CD14-positive monocyte (primary cell): ENCODE measurements at regions not wholly inside any gene's neighbourhood (a gene's known extent, or its start where the extent isn't known, plus 50 kb on each side); places are given as distances from the start of the nearest gene placed in this dataset.

ENCODE experiments used
- DNase-seq, 3 donors: peaks; one replicate each; pipeline ENCODE4 v3.0.0-alpha.2; 2011 to 2022
- H2AFZ ChIP-seq: 2 replicates; pipeline ENCODE4 v1.6.0; 2012; ENCODE audit warnings: mild to moderate bottlenecking, low read depth, low read length, inconsistent platforms; ENCODE audit not compliant: insufficient read depth, poor library complexity, severe bottlenecking
- H3K27ac ChIP-seq, 2 donors: 1 replicate in 1 of 2; 2 replicates in 1 of 2; pipeline ENCODE4 v1.5.1; 2012 to 2013; ENCODE audit warnings: low read length in 2 of 2, control low read depth in 1 of 2, inconsistent platforms in 1 of 2, low read depth in 1 of 2, mild to moderate bottlenecking in 1 of 2
- H3K27me3 ChIP-seq, 2 donors: one replicate each; pipeline versions ENCODE4 v1.6.0 to v1.6.1; 2011 to 2013; ENCODE audit warnings: low read length in 2 of 2; ENCODE audit not compliant: control insufficient read depth in 2 of 2, insufficient read depth in 2 of 2
- H3K36me3 ChIP-seq, 2 donors: replicated peaks in 1 of 2; 1 replicate in 1 of 2; 2 replicates in 1 of 2; pipeline versions ENCODE4 v1.5.1 to v1.6.1; 2012 to 2013; ENCODE audit warnings: low read length in 2 of 2, control low read depth in 1 of 2, inconsistent platforms in 1 of 2, mild to moderate bottlenecking in 1 of 2; ENCODE audit not compliant: insufficient read depth in 2 of 2, control insufficient read depth in 1 of 2
- H3K4me1 ChIP-seq, 2 donors: 1 replicate in 1 of 2; 2 replicates in 1 of 2; pipeline versions ENCODE4 v1.5.1 to v1.6.1; 2012 to 2013; ENCODE audit warnings: low read length in 2 of 2, control low read depth in 1 of 2, inconsistent platforms in 1 of 2, mild to moderate bottlenecking in 1 of 2, moderate library complexity in 1 of 2; ENCODE audit not compliant: insufficient read depth in 2 of 2, control insufficient read depth in 1 of 2
- H3K4me2 ChIP-seq: replicated peaks from 2 replicates; pipeline ENCODE3; 2012; ENCODE audit warnings: low read length, moderate library complexity, mild to moderate bottlenecking; ENCODE audit not compliant: poor library complexity, severe bottlenecking; ENCODE audit errors: extremely low read depth
- H3K4me3 ChIP-seq, 3 experiments: fragments of 200-600 bp in 1 of 3; sonication (generic) in 1 of 3; replicated peaks in 1 of 3; 1 replicate in 2 of 3; 2 replicates in 1 of 3; pipeline ENCODE4 v1.5.1; 2011 to 2013; ENCODE audit warnings: low read length in 3 of 3, mild to moderate bottlenecking in 3 of 3, control low read depth in 2 of 3, low read depth in 2 of 3, inconsistent platforms in 1 of 3, moderate library complexity in 1 of 3
- H3K79me2 ChIP-seq: 2 replicates; pipeline ENCODE4 v1.6.0; 2012; ENCODE audit warnings: mild to moderate bottlenecking, control low read depth, inconsistent platforms, low read length, moderate library complexity; ENCODE audit not compliant: insufficient read depth
- H3K9ac ChIP-seq: 2 replicates; pipeline ENCODE4 v1.6.0; 2017; ENCODE audit warnings: low read length, mild to moderate bottlenecking; ENCODE audit not compliant: insufficient read depth, poor library complexity, severe bottlenecking
- H3K9me3 ChIP-seq, 2 donors: replicated peaks in 1 of 2; 1 replicate in 1 of 2; 2 replicates in 1 of 2; pipeline versions ENCODE4 v1.5.1 to v1.6.1; 2012 to 2013; ENCODE audit warnings: low read length in 2 of 2, control low read depth in 1 of 2; ENCODE audit not compliant: control insufficient read depth in 1 of 2, insufficient read depth in 1 of 2
- H4K20me1 ChIP-seq: 2 replicates; pipeline ENCODE4 v1.6.0; 2012; ENCODE audit warnings: mild to moderate bottlenecking, low read length, control low read depth, moderate library complexity; ENCODE audit not compliant: insufficient read depth
- H3K27ac Mint-ChIP-seq, 7 donors: one replicate each; pipeline ENCODE4 v1.8.0; 2020; ENCODE audit warnings: mild to moderate bottlenecking in 7 of 7, mixed read lengths in 7 of 7, moderate library complexity in 6 of 7, inconsistent platforms in 2 of 7
- H3K27me3 Mint-ChIP-seq, 3 donors: one replicate each; pipeline ENCODE4 v1.8.0; 2021 to 2022; ENCODE audit warnings: low read depth in 3 of 3, mild to moderate bottlenecking in 3 of 3, mixed read lengths in 3 of 3, moderate library complexity in 3 of 3, inconsistent platforms in 1 of 3
- H3K36me3 Mint-ChIP-seq, 2 donors: one replicate each; pipeline ENCODE4 v1.8.0; 2020; ENCODE audit warnings: mixed read lengths in 2 of 2, inconsistent platforms in 1 of 2, mild to moderate bottlenecking in 1 of 2
- H3K4me1 Mint-ChIP-seq: one replicate; pipeline ENCODE4 v1.8.0; 2020; ENCODE audit warnings: mild to moderate bottlenecking, mixed read lengths
- H3K4me3 Mint-ChIP-seq, 2 donors: one replicate each; pipeline ENCODE4 v1.8.0; 2020; ENCODE audit warnings: mild to moderate bottlenecking in 2 of 2, mixed read lengths in 2 of 2, moderate library complexity in 1 of 2
- H3K9me3 Mint-ChIP-seq, 7 donors: one replicate each; pipeline ENCODE4 v1.8.0; 2020 to 2022; ENCODE audit warnings: mixed read lengths in 7 of 7, mild to moderate bottlenecking in 6 of 7, moderate library complexity in 6 of 7, inconsistent platforms in 2 of 7
- WGBS: methylation state at CpG from one replicate; pipeline ENCODE4 v1.1.5; 2013; ENCODE audit warnings: missing lambda C conversion rate; ENCODE audit not compliant: insufficient coverage; 5-methylcytosine and 5-hydroxymethylcytosine counted together
- intact Hi-C, 2 donors: fragments of 100-400 bp; cut with micrococcal nuclease; formaldehyde crosslinking; loops; one replicate each; pipeline versions ENCODE4 v1.15.0 to v1.15.1; 2023
- TF ChIP-seq, protein P1 (sequence below): fragments of 200-600 bp; IDR thresholded peaks from one replicate; pipeline ENCODE4 v1.8.0; 2022; ENCODE audit warnings: antibody characterized with exemption, mild to moderate bottlenecking

DNA sequence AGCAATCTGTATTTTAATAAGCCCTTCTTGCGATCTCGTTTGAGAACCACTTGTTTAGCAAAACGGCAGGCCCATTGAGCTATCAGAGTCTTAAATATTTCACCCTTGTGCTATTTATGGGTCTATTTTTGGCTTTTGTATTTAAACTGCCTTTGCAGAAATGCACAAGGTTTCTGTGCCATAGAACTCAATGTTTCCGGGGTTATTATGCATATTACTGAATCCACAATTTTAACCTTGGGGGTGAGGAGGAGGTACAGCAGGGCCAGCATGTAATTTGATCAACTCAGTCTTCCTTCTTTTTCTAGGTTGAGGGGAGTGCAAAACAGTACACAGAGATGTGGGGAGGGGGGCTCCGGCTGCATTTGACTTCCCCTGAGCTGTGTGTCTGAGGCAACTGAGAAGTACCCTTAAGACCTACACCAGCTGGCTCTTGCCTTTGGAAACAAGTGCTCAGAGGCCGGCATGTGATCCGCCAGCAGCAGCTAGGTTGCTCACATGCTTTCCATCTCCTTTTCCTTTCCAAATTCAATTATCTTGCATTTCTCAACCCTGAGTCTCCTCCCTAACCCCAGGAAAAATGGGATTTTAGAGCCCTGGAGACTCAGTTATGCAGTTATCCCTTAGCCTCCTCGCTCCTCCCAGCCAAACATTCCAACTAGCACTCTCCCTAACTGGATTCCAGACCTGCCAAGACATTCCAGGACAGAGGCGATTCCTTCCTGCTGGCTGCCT lies 103.0 kb downstream of the HNRNPLL start:
- H2AFZ ChIP-seq = no peak overlapping the region
- Mint-ChIP-seq H3K27ac (no peak overlapping the region), H3K36me3 (no peaks in the 10 kb centered on the region), H3K9me3 (peaks cover 5 to 15% (median 9%) of the 10 kb centered on the region in 7 donors), H3K27me3 (peaks cover 0 to 9% (median 6%) of the 10 kb centered on the region in 3 donors), H3K4me3 (no peak overlapping the region), H3K4me1 (no peaks in the 10 kb centered on the region)
- no peak for DNase-seq
- no peaks in the 10 kb centered on the region for H4K20me1 ChIP-seq
- intact Hi-C loops = no loop called here
- H3K36me3 ChIP-seq = no peaks in the 10 kb centered on the region
- H3K79me2 ChIP-seq = no peaks in the 10 kb centered on the region
- H3K27me3 ChIP-seq = no peaks in the 10 kb centered on the region
- H3K4me3 ChIP-seq = no peak overlapping the region
- no peak overlapping the region for H3K4me2 ChIP-seq
- H3K4me1 ChIP-seq = no peaks in the 10 kb centered on the region
- no peak overlapping the region for H3K27ac ChIP-seq
- 98% methylated on average over 4 of the region's 9 CpGs for WGBS
- TF ChIP-seq, protein P1, sequence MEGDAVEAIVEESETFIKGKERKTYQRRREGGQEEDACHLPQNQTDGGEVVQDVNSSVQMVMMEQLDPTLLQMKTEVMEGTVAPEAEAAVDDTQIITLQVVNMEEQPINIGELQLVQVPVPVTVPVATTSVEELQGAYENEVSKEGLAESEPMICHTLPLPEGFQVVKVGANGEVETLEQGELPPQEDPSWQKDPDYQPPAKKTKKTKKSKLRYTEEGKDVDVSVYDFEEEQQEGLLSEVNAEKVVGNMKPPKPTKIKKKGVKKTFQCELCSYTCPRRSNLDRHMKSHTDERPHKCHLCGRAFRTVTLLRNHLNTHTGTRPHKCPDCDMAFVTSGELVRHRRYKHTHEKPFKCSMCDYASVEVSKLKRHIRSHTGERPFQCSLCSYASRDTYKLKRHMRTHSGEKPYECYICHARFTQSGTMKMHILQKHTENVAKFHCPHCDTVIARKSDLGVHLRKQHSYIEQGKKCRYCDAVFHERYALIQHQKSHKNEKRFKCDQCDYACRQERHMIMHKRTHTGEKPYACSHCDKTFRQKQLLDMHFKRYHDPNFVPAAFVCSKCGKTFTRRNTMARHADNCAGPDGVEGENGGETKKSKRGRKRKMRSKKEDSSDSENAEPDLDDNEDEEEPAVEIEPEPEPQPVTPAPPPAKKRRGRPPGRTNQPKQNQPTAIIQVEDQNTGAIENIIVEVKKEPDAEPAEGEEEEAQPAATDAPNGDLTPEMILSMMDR = no peak
- H3K9ac ChIP-seq = no peak overlapping the region
- peaks cover 3 to 6% of the 10 kb centered on the region in 2 donors for H3K9me3 ChIP-seq

DNA sequence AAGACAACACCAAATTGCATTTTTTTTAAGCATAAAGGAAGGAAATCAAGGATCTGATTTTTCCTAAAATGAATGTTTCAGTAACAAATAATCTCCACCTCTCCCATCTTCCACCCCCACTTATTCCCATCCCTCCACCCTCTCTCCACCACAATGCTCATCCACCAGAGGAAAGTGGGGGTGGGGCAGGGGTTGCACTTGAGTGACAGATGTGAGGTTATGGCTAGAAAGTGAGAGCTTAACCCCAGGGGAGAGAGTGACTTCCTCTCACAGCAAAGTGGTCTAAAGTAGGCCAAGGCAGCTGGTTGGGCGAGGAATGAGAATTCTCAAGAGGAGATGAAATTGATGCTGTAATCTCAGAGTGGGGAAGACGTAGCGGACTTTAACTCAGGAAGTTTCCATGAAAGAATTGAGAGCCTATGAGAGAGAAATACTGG lies 104.7 kb downstream of the HNRNPLL start:
- Histone ChIP-seq H3K79me2 (no peaks in the 10 kb centered on the region), H3K4me3 (no peak overlapping the region), H3K4me1 (no peaks in the 10 kb centered on the region), H3K9me3 (peaks cover 3 to 6% of the 10 kb centered on the region in 2 donors), H3K27me3 (no peaks in the 10 kb centered on the region), H3K9ac (no peak overlapping the region), H4K20me1 (no peaks in the 10 kb centered on the region), H2AFZ (no peak overlapping the region), H3K27ac (no peak overlapping the region), H3K4me2 (no peak overlapping the region), H3K36me3 (no peaks in the 10 kb centered on the region)
- H3K27me3 Mint-ChIP-seq = peaks cover 1 to 12% (median 10%) of the 10 kb centered on the region in 3 donors
- DNase-seq = no peak
- no peak overlapping the region for H3K4me3 Mint-ChIP-seq
- intact Hi-C loops = no loop called here
- 62% methylated on average over 3 of the region's 3 CpGs for WGBS
- no peaks in the 10 kb centered on the region for H3K36me3 Mint-ChIP-seq
- TF ChIP-seq, protein P1 = no peak
- peaks cover 5 to 15% (median 9%) of the 10 kb centered on the region in 7 donors for H3K9me3 Mint-ChIP-seq
- no peaks in the 10 kb centered on the region for H3K4me1 Mint-ChIP-seq
- no peak overlapping the region for H3K27ac Mint-ChIP-seq
